ENCODE measurements at regions not wholly inside any gene's neighbourhood (a gene's known extent, or its start where the extent isn't known, plus 50 kb on each side); places are given as distances from the start of the nearest gene placed in this dataset.

- Histone ChIP-seq H3K4me3 (IDR thresholded peaks at IDR 0.05; ENCODE audit: insufficient read depth, low read depth, low read length) (no peak overlapping the region), H3K27ac (no peak overlapping the region), H3K27me3 (ENCODE audit: insufficient read depth, low read depth) (no peaks in the 10 kb centered on the region), H2AFZ (ENCODE audit: low read depth) (no peak overlapping the region), H3K4me2 (no peak overlapping the region), H3K36me3 (ENCODE audit: insufficient read depth) (no peaks in the 10 kb centered on the region), H3K4me1 (ENCODE audit: low read depth, poor library complexity, severe bottlenecking) (no peaks in the 10 kb centered on the region), H3K9ac (no peak overlapping the region), H3K79me2 (ENCODE audit: insufficient read depth, low read depth) (no peaks in the 10 kb centered on the region), H4K20me1 (ENCODE audit: insufficient read depth) (no peaks in the 10 kb centered on the region)
- no peak for TF ChIP-seq CTCF (conservative IDR thresholded peaks at IDR 0.05; ENCODE audit: low read depth, low read length)
These were observed 1719.7 kb upstream of the PIK3C3 start for GRCh38 chr18:40235323-40235722.

GRCh38 chr18:40233931-40234616, 1721.0 kb upstream of the PIK3C3 start:
- Histone ChIP-seq H3K4me1 (ENCODE audit: low read depth, poor library complexity, severe bottlenecking) (no peaks in the 10 kb centered on the region), H3K36me3 (ENCODE audit: insufficient read depth) (no peaks in the 10 kb centered on the region), H3K27me3 (ENCODE audit: insufficient read depth, low read depth) (no peaks in the 10 kb centered on the region), H3K4me3 (IDR thresholded peaks at IDR 0.05; ENCODE audit: insufficient read depth, low read depth, low read length) (no peak overlapping the region), H4K20me1 (ENCODE audit: insufficient read depth) (no peaks in the 10 kb centered on the region), H2AFZ (ENCODE audit: low read depth) (no peak overlapping the region), H3K27ac (no peak overlapping the region), H3K79me2 (ENCODE audit: insufficient read depth, low read depth) (no peaks in the 10 kb centered on the region), H3K9ac (no peak overlapping the region), H3K4me2 (no peak overlapping the region)
- no peak for TF ChIP-seq CTCF (conservative IDR thresholded peaks at IDR 0.05; ENCODE audit: low read depth, low read length)

- no peaks in the 10 kb centered on the region for H3K79me2 ChIP-seq (ENCODE audit: insufficient read depth, low read depth)
- no peaks in the 10 kb centered on the region for H3K27me3 ChIP-seq (ENCODE audit: insufficient read depth, low read depth)
- H3K4me2 ChIP-seq, result no peak overlapping the region
These were observed 1732.3 kb upstream of the PIK3C3 start for GRCh38 chr18:40222776-40223175.

GRCh38 chr18:40216856-40217255, 1738.2 kb upstream of the PIK3C3 start:
- H3K79me2 ChIP-seq (ENCODE audit: insufficient read depth, low read depth), result no peaks in the 10 kb centered on the region
- H3K9ac ChIP-seq, result no peak overlapping the region
- no peak overlapping the region for H3K27ac ChIP-seq
- no peaks in the 10 kb centered on the region for H3K4me1 ChIP-seq (ENCODE audit: low read depth, poor library complexity, severe bottlenecking)
- H3K4me3 ChIP-seq (IDR thresholded peaks at IDR 0.05; ENCODE audit: insufficient read depth, low read depth, low read length), result no peak overlapping the region
- no peaks in the 10 kb centered on the region for H4K20me1 ChIP-seq (ENCODE audit: insufficient read depth)
- H2AFZ ChIP-seq (ENCODE audit: low read depth), result no peak overlapping the region
- no peaks in the 10 kb centered on the region for H3K27me3 ChIP-seq (ENCODE audit: insufficient read depth, low read depth)
- H3K4me2 ChIP-seq, result no peak overlapping the region
- H3K36me3 ChIP-seq (ENCODE audit: insufficient read depth), result no peaks in the 10 kb centered on the region
- no peak for TF ChIP-seq CTCF (conservative IDR thresholded peaks at IDR 0.05; ENCODE audit: low read depth, low read length)

More at GRCh38 chr18:40222776-40223175, 1732.3 kb upstream of the PIK3C3 start:
- H3K4me1 ChIP-seq (ENCODE audit: low read depth, poor library complexity, severe bottlenecking), result no peaks in the 10 kb centered on the region
- no peak overlapping the region for H2AFZ ChIP-seq (ENCODE audit: low read depth)
- no peak overlapping the region for H3K4me3 ChIP-seq (IDR thresholded peaks at IDR 0.05; ENCODE audit: insufficient read depth, low read depth, low read length)
- no peak overlapping the region for H3K27ac ChIP-seq
- no peaks in the 10 kb centered on the region for H3K36me3 ChIP-seq (ENCODE audit: insufficient read depth)
- no peak for TF ChIP-seq CTCF (conservative IDR thresholded peaks at IDR 0.05; ENCODE audit: low read depth, low read length)
- no peaks in the 10 kb centered on the region for H4K20me1 ChIP-seq (ENCODE audit: insufficient read depth)
- H3K9ac ChIP-seq, result no peak overlapping the region
